Stimulated activated CD4-positive, alpha-beta T cell treated with anti-CD3 and anti-CD28 coated beads, TNF-alpha, amount 100 ng/mL, for 1 hour (primary cell): ENCODE measurements at regions not wholly inside any gene's neighbourhood (a gene's known extent, or its start where the extent isn't known, plus 50 kb on each side); places are given as distances from the start of the nearest gene placed in this dataset.
"Not testable (repeated sequence)": the region's sequence is repeated elsewhere in the genome, so short reads cannot be mapped to it uniquely, and the experiment has no call there.

Source experiments
- DNase-seq, 3 donors: peaks; one replicate each; pipeline ENCODE4 v3.0.0-alpha.2; 2020; ENCODE audit warnings: low read depth in 3 of 3, low spot score in 1 of 3

- not testable (repeated sequence) for DNase-seq
Measured at GRCh38 chr1:99444211-99444927, 180.1 kb downstream of the PLPPR4 start.

- DNase-seq: no peak
Measured at GRCh38 chr1:99445071-99445470, 180.8 kb downstream of the PLPPR4 start.

- DNase-seq: no peak
Measured at GRCh38 chr1:99445486-99445885, 181.2 kb downstream of the PLPPR4 start.

DNA sequence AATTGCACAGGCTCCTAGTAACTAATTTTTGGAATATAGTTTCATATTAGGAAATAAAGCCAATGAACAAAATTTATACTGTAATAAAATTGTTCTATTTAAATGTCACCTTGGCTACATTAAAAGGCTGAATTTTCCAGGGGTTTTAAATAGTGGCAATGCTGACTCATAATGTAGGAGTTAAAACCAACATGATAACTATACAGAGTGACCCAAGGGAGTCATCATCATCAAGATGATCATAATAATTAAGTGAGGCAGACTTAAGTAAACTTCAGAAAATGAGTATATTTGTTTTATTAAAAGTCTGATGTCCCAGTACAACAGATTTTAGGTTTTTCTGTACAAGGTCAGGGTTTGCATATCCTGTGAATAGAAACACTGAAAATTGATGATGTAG is 183.4 kb downstream of the PLPPR4 start:
- no peak for DNase-seq

DNA sequence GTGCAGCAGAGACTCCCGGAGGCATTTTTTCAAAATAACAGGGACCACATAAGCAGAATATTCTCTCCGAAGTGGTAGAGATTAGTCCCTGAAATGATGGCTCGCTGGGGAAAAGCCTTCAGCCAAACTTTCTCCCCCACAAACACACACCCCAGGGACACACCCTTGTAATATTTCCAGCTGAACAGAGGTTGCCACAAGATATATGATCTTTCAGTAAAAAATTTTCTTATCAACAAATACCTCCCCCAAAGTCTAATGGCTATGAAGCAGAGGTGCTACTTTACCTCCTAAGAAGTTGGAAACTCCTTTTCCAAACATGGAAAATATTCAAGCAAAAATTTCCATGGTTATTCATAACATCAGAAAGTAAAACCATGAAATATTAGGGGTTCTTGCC is 190.2 kb upstream of the PALMD start:
- DNase-seq: no peak

GRCh38 chr1:99456536-99456935 is 189.4 kb upstream of the PALMD start:
- no peak for DNase-seq

GRCh38 chr1:99457381-99458165 is 188.3 kb upstream of the PALMD start:
- DNase-seq: no peak

DNA sequence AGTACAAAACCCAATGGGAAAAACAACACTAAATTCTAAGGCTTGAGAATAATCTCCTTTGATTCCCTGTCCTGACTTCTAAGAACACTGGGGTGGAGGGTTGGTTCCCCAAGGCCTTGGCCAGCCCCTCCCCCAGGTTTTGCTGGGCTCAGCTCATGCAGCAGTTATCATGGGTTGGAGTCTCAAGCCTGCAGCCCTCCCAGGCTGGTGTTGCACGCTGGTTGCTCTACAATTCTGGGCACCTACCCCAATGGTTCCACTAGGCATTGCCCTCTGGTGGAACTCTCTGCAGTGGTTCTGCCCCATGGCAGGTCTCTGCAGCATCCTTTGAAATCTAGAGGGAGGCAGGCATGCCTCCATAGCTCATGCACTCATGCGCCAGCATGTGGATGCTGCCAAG is 184.4 kb upstream of the PALMD start:
- DNase-seq: no peak

DNA sequence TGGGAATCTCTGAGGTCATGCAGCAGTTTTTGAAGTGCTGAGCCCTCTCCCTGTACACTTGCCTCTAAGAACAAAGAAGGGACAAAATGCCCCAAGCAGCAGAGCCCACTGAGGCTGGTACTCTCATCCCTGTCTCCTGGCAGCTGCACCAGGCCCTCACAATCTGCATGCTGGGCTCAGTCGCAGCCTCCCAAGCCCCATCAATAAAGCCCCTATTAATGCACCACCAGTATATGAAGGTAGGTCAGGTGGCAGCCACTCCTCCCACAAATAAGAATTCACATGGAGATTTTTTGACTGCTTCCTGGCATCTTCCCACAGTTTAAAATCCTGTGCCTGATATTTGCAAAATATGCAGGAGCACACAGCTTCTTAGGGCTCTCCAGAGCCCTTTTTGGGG is 181.2 kb upstream of the PALMD start:
- DNase-seq: no peak

- DNase-seq: no peak
Measured at GRCh38 chr1:99465176-99465900, 180.6 kb upstream of the PALMD start.

- DNase-seq: no peak
Measured at GRCh38 chr1:99467645-99468044, 178.3 kb upstream of the PALMD start.

DNA sequence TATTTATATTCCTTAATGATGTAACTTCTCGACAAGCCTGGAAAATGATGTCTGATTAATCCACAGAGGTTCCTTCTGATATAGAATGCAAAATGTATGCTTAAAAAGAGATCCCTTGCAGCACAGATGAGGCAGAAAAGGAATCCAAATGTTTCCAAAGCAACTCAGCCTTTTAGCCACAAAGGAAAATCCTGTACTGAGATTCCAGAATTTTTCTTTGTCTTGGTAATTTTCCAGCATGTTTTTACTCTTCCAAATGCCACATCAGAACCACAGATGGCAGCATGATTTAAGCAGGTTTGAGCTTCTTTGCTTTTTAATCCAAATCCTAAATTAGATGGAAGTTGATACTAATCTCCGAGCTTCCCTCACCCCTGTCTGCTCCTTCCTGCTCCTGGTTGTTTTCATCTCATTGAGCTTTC is 176.4 kb upstream of the PALMD start:
- DNase-seq: no peak

GRCh38 chr1:99472893-99473292 is 173.0 kb upstream of the PALMD start:
- no peak for DNase-seq

- DNase-seq: no peak
Measured at GRCh38 chr1:99474350-99474893, 171.5 kb upstream of the PALMD start.

GRCh38 chr1:99476058-99476457 is 169.9 kb upstream of the PALMD start:
- DNase-seq: no peak

GRCh38 chr1:99481391-99481996 is 164.4 kb upstream of the PALMD start:
- peak in 1 of 3 donors; percentile 5 for DNase-seq

DNA sequence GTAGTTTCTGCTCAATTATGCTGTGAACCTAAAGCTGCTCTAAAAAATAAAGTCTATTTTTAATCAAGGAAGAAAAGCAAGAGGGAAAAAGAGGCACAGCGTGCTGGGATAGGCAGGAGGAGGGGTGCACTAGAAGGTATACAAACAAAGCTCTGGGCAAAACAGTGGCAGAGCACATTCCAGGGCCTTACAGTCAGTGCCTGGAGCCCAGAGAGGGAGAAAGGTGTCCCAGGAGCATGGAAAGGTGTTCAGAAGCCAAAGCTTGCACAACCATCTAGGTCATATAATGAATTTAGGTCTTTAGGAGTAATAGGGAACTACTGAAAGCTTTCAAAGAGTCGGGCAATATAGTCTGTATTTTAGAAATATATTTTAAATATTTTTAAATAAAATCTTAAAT is 163.6 kb upstream of the PALMD start:
- DNase-seq: no peak

DNA sequence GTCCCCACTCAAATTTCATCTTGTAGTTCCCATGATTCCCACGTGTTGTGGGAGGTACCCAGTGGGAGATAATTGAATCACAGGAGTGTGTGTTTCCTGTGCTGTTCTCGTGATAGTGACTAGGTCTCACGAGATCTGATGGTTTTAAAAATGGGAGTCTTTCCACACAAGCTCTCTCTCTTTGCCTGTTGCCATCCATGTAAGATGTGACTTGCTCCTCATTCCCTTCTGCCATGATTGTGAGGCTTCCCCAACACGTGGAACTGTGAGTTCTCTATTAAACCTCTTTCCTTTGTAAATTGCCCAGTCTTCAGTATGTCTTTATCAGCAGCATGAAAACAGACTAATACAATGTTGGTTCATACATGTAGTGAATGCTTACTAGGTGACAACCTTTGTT is 163.2 kb upstream of the PALMD start:
- no peak for DNase-seq

DNA sequence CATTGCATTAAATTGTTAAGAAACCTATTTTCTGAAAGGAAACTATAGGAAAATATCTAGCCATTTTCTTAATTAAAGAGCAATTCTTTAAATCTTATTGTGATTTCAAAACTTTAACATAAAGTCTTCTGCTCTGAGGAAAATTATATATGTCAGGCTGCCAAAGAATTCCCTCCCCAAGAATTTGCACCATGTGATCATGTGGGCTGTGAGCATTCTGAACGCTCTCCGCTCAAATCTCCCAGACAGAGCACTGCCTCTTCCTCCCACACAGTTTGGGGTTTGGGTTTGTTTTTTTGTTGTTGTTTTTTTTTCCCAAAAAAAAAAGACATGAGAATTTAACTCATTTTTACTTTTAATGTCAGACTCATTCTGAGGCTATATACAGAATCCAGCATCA is 155.9 kb upstream of the PALMD start:
- DNase-seq: no peak

DNA sequence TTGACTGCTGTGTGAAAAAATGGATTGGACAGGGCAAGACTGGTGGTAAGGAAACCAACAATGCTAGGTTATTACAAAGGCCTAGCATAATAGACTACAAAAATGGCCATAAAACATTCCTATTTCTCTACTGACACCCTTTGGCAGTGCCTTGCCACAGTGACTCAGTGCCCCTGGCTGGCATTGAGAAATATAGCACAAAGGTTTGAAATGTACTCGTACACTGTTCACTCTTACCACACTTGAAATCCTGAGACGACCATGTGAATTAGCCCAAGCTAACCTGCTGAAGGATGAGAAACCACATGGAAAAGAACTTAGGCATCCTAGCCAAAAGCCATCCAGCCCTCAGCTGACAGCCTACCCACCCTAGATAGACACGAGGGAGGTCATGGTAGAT is 149.8 kb upstream of the PALMD start:
- DNase-seq: no peak

- DNase-seq: no peak
Measured at GRCh38 chr1:99497690-99498089, 148.2 kb upstream of the PALMD start.
